NCI-H1048 (cell line): ENCODE measurements at regions not wholly inside any gene's neighbourhood (a gene's known extent, or its start where the extent isn't known, plus 50 kb on each side); places are given as distances from the start of the nearest gene placed in this dataset.

Experiments
- DNase-seq: peaks from one replicate; lab custom pipeline; 2025; lab: John Stamatoyannopoulos, UW

DNA sequence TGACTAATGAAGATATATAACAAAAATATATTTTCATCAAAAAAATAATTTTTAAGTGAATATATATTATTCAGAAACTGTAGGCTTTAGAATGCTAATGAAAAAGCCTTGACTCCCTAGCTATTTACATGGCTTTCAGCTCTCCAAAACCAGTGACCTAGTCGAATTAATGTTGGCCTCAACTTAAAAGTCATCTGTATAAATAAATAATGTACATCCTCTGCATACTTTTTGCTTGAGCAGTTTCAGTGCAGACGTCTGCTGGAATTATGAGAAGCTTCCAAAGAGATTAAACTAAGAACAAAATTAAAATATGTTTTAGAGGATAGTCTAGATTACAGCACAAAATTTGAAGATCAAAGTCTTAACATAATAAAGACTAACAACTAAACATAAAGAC lies 520.4 kb upstream of the ALCAM start:
- no peak for DNase-seq

DNA sequence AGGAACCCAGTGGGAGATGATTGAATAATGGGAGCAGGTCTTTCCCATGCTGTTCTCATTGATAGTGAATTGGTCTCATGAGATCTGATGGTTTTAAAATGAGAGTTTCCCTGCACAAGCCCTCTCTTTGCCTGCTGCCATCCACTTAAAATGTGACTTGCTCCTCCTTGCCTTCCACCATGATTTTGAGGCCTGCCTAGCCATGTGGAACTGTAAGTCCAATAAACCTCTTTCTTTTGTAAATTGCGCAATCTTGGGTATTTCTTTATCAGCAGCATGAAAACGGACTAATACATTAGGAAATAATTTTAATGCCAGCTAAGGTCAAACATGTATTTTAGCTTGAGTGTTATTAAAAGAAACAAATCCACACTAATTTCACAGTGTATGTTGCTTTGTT lies 517.6 kb upstream of the ALCAM start:
- DNase-seq: no peak

- no peak for DNase-seq
These were observed 512.2 kb upstream of the ALCAM start for GRCh38 chr3:104854468-104854867.

DNA sequence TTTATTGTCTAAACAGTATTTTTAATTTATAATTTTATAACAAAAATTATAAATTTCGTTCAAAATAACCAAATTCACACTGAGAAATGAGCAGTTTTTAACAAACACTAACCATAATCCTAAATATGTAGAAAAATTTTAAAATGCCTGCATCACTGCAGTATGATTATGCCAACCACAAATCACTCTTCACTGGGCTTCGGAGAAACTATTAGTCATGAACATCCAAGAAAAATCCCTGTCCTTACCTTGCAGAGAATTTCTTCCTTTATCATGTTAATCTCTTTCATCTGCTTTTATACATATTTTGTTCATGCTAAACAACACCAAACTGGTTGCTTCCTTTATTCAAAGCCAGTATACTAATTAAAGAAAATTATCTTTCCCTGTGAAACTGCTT lies 511.0 kb upstream of the ALCAM start:
- no peak for DNase-seq

GRCh38 chr3:104856741-104857140 lies 510.0 kb upstream of the ALCAM start:
- DNase-seq: no peak

DNA sequence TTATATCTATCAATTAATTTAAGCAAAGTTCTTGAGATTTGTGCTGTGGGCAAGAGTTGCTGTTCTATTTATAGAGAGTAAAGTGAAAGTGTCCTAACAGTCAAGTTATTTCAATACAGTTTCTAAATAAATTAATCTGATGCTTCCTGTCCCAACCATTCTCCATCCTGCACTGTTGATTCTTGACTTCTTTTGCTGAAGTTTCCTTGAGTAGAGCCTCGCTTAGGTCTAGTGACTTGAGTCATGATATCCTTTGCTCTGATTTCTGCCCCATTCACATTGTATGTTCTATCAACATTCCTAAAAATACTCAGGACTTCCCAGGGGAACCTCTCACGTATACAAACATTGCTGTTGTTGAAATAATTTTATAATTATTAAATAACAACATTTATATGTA lies 498.4 kb upstream of the ALCAM start:
- DNase-seq: no peak

GRCh38 chr3:104870276-104870675 lies 496.4 kb upstream of the ALCAM start:
- DNase-seq: no peak

DNA sequence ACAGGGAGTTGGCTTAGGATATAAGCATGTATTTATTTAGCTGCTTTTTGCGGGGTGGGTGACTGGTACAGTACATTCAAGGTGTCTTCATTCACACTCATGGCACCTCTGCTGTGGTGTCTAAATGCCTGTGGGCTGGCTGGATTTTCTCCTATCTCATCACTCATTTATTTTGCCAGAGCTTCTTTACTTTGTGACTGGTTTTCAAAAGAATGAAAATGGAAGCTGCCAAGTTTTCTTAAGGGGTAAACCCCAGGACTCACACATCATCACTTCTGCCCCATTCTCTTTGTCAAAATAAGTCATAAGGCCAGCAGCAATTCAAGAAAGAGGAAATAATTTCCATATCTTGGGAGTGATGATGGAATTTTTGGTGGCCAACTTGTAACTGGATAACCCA lies 493.4 kb upstream of the ALCAM start:
- no peak for DNase-seq

- no peak for DNase-seq
These were observed 488.3 kb upstream of the ALCAM start for GRCh38 chr3:104878395-104878794.

GRCh38 chr3:104879919-104880318 lies 486.8 kb upstream of the ALCAM start:
- DNase-seq: no peak

- DNase-seq: peak; percentile 41
These were observed 481.4 kb upstream of the ALCAM start for GRCh38 chr3:104885214-104885814.

DNA sequence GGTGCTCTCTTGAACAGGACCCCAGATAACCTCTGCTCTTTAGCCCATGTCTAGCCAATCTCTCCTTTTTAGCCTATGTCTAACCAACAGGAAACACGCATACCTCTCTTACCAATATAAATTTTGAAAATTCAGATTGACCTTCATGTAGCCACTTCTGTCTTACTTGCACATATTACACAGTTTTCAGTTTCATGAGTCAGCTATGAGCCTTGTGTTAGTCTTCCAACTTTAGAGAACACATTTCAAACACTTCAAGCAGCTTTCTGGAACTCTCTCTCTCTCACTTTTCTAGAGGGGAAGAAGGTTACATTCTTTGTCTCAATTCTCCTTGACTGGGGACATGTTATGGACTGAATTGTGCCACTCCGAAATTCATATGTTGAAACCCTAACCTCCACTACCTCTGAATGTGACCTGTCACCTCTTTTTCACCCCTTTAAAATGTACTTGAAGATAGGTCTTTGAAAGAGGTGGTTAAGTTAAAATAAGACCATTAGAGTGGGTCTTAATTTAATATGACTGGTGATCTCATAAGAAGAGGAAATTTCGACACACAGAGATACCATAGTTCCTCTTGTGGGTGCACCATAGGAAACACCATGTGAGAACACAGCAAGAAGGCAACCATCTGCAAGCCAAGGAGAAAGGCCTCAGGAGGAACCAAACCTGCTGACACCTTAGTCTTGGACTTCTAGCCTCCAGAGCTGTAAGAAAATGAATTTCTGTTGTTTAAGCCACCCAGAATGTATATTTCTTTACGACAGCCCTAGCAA lies 480.3 kb upstream of the ALCAM start:
- no peak for DNase-seq

GRCh38 chr3:104887069-104887468 lies 479.6 kb upstream of the ALCAM start:
- DNase-seq: no peak

DNA sequence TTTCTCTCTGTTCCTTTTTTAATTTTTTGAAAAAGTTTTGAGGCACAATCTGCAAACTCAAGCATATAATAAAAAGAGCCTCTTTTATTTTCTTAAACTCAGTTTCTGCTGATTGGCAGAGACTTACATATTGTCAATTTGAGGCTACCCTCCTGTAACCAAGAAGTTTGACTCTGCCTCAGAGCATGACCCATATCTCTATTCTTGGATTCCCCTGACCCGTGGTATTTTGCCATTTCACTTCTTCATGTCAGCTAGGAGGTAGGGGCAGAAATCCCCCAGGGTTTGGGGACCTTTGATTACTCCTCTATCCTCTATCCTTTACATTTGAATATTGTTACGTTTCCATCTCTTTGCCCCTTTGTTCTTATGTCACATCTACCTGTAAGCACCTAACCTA lies 479.1 kb upstream of the ALCAM start:
- no peak for DNase-seq

- DNase-seq: no peak
These were observed 474.7 kb upstream of the ALCAM start for GRCh38 chr3:104892044-104892443.

DNA sequence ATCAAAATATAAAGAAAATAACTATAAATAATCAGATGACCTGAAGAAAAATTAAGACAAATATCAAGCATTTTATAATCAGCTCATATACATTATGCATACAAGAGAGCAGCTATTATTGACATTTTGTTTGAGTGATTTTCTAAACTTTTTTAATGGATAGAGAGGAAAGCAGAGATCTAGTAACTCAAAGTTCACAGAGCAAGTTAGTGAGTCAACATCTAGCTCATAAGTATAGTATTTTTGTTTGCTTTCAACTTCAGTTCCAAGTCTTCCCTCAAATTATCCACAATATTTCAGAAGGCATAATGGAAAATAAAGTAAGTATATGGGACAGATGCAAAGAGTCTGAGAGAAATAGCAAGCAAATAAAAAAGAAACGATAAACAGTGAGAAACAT lies 470.1 kb upstream of the ALCAM start:
- no peak for DNase-seq

DNA sequence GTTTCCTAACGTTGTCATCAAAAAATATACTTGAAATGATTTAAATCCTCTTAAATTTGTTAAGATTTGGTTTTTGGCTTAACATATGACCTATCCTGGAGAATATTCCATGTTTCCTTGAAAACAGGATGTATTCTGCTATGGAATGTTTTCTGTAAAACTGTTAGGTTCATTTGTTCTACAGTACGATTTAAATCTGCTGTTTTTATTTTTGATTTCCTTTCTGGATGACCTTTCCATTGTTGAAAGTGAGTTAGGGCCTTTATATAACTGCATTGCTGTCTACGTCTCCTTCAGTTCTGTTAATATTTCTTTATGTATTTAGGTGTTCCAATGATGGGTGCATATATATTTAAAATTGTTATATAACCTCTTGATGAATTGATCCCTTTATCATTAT lies 465.3 kb upstream of the ALCAM start:
- DNase-seq: no peak

GRCh38 chr3:104903064-104903463 lies 463.6 kb upstream of the ALCAM start:
- no peak for DNase-seq

GRCh38 chr3:104906001-104906639 lies 460.6 kb upstream of the ALCAM start:
- no peak for DNase-seq

DNA sequence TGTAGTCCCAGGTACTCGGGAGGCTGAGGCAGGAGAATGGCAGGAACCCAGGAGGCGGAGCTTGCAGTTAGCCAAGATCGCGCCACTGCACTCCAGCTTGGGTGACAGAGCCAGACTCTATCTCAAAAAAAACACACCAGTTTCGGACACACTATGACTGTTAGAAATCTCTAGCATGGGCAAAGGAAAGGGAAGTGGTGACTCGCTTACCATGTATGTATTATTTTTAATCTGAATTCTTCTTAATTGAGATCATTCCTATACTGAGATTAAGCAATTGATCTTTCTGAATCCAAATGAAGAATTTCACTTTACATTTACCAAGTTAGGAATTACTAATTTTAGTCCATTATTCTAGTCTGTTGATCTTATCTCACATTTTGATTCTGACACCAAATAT lies 459.2 kb upstream of the ALCAM start:
- DNase-seq: no peak

DNA sequence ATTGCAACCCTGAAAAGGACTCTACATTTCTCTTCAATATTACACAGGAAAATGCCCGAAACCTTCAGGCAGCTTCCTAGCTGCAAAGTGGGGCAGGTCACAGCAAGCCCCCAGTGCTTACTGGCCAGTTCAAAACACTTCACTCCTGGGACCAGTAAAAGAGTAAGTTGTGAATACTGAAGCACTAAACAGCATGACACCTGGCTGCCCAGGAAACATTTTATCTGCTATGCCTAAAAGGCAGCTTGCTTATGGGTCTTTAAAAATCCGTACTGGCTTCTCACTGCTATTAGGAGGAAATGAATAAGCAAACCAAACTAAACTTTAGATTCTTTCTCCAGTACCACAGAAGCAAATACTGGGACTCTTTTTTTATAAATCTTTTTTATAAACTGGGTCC lies 457.9 kb upstream of the ALCAM start:
- no peak for DNase-seq

GRCh38 chr3:104909198-104909597 lies 457.5 kb upstream of the ALCAM start:
- DNase-seq: no peak

DNA sequence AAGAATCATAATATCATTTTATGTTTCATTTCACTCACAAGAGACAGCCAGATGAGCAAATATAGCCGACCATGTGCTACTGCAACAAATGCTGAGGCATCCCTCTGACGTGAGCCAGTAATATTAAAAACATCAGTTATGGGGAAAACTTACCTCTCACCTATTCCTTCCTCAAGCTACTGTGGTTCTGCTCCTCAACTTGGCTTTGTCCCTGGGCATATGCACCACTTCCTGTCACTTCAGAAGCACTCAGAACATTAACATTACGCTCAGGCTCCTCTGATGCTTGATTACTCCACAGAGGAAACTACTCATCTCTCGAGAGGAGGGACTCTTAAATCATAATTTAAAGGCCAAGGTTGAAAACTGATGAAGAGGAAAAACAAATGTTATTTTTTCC lies 457.0 kb upstream of the ALCAM start:
- no peak for DNase-seq

GRCh38 chr3:104911376-104911775 lies 455.3 kb upstream of the ALCAM start:
- no peak for DNase-seq
